ENCODE measurements at regions not wholly inside any gene's neighbourhood (a gene's known extent, or its start where the extent isn't known, plus 50 kb on each side); places are given as distances from the start of the nearest gene placed in this dataset.

DNA sequence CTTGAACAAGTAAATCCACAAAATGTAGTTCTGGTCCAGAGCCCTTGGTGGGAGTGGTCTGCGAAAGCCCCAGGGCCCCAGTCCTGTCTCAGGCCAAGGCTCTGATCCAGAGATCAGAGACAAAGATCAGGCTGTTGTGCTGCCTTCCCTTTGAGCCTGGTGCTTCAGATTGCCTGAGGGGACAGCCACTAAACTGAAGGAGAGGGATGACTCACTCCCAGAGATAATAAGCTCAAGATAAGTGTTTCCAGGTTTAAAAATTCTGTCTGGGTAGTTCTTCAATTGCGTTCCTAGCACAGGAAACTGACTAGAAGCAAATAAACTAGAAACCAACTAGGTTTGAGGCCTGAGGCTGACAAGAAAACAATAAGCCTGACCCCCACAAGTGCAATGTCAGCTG, 190.2 kb downstream of the RAMP3 start:
- Histone ChIP-seq H3K79me2 (ENCODE audit: insufficient read depth, low read length) (no peaks in the 10 kb centered on the region), H3K4me2 (ENCODE audit: insufficient read depth, insufficient read length, low read length) (no peak overlapping the region), H4K8ac (replicated peaks; ENCODE audit: insufficient read length, low read depth, low read length) (no peak overlapping the region), H2AFZ (ENCODE audit: low read length) (peak overlapping the region; percentile 23), H2BK5ac (ENCODE audit: insufficient read length, low read length) (no peak overlapping the region), H3K23me2 (ENCODE audit: insufficient read length, low read depth, low read length, poor library complexity, severe bottlenecking) (no peaks in the 10 kb centered on the region), H3K27ac (ENCODE audit: insufficient read length, low read depth, low read length) (no peak overlapping the region), H3T11ph (ENCODE audit: low read length) (no peak overlapping the region), H3K18ac (ENCODE audit: insufficient read length, low read depth, low read length) (no peak overlapping the region), H2BK120ac (ENCODE audit: low read depth, low read length, poor library complexity, severe bottlenecking) (no peak overlapping the region), H4K5ac (ENCODE audit: insufficient read length, low read depth, low read length) (no peak overlapping the region), H3K56ac (ENCODE audit: insufficient read length, low read depth, low read length) (no peak overlapping the region), H3K9me3 (ENCODE audit: control insufficient read depth, low read depth, low read length) (no peaks in the 10 kb centered on the region), H3K14ac (ENCODE audit: insufficient read depth, low read length) (no peak overlapping the region), H4K20me1 (ENCODE audit: control insufficient read depth, insufficient read depth, insufficient read length) (no peaks in the 10 kb centered on the region), H2BK20ac (ENCODE audit: low read depth, low read length, poor library complexity, severe bottlenecking) (no peak overlapping the region), H2AK5ac (ENCODE audit: insufficient read length, low read length) (no peak overlapping the region), H3K4ac (ENCODE audit: low read depth, low read length) (no peak overlapping the region), H2BK15ac (ENCODE audit: low read depth, low read length) (no peak overlapping the region), H3K23ac (ENCODE audit: insufficient read length, low read depth, low read length) (no peak overlapping the region), H3K79me1 (ENCODE audit: insufficient read depth, low read depth, low read length, poor library complexity, severe bottlenecking) (no peaks in the 10 kb centered on the region), H3K9ac (ENCODE audit: extremely low read depth, insufficient read length, low read length) (no peak overlapping the region), H3K27me3 (ENCODE audit: insufficient read depth, low read length) (no peaks in the 10 kb centered on the region), H2BK12ac (ENCODE audit: insufficient read length, low read depth, low read length) (no peak overlapping the region), H4K91ac (ENCODE audit: insufficient read length, low read depth, low read length) (no peak overlapping the region), H3K4me1 (ENCODE audit: insufficient read depth, low read length) (no peaks in the 10 kb centered on the region)
- WGBS (ENCODE audit: extremely low coverage, insufficient read length, low lambda C conversion rate), result no CpG with 5 or more reads among the region's 2 CpGs
- 0 out of 2 replicates have a peak, but pooled peaks cover 2% of the 10 kb centered on the region for H3K27me3 Mint-ChIP-seq (ENCODE audit: low read depth)
- no peak overlapping the region for H3K27ac Mint-ChIP-seq
- no peaks in the 10 kb centered on the region; a peak in 1 of 7 replicates for H3K36me3 Mint-ChIP-seq (ENCODE audit: insufficient read depth in 1 of 3, low read depth in 3 of 3)
- no peaks in the 10 kb centered on the region for H3K9me3 Mint-ChIP-seq
- peaks cover 5 to 9% of the 10 kb centered on the region in 2 experiments; a peak in 3 of 4 replicates for H3K4me1 Mint-ChIP-seq
- DNase-seq, result no peak
- TF ChIP-seq, protein P1, sequence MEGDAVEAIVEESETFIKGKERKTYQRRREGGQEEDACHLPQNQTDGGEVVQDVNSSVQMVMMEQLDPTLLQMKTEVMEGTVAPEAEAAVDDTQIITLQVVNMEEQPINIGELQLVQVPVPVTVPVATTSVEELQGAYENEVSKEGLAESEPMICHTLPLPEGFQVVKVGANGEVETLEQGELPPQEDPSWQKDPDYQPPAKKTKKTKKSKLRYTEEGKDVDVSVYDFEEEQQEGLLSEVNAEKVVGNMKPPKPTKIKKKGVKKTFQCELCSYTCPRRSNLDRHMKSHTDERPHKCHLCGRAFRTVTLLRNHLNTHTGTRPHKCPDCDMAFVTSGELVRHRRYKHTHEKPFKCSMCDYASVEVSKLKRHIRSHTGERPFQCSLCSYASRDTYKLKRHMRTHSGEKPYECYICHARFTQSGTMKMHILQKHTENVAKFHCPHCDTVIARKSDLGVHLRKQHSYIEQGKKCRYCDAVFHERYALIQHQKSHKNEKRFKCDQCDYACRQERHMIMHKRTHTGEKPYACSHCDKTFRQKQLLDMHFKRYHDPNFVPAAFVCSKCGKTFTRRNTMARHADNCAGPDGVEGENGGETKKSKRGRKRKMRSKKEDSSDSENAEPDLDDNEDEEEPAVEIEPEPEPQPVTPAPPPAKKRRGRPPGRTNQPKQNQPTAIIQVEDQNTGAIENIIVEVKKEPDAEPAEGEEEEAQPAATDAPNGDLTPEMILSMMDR (conservative IDR thresholded peaks at IDR 0.05), result no peak
- no peak overlapping the region for H3K4me3 Mint-ChIP-seq
